ENCODE measurements at regions not wholly inside any gene's neighbourhood (a gene's known extent, or its start where the extent isn't known, plus 50 kb on each side); places are given as distances from the start of the nearest gene placed in this dataset.
"Not testable (repeated sequence)": the region's sequence is repeated elsewhere in the genome, so short reads cannot be mapped to it uniquely, and the experiment has no call there.

- peaks cover 11% of the 10 kb centered on the region for H3K4me1 Mint-ChIP-seq (ENCODE audit: unreplicated experiment)
- DNase-seq (ENCODE audit: extremely low spot score, unreplicated experiment): no peak
- no peak overlapping the region for H3K27ac Mint-ChIP-seq (ENCODE audit: unreplicated experiment)
- no peak overlapping the region for H3K4me3 Mint-ChIP-seq (ENCODE audit: unreplicated experiment)
- TF ChIP-seq CTCF (IDR thresholded peaks at IDR 0.05): no peak
- H3K9me3 Mint-ChIP-seq (ENCODE audit: unreplicated experiment): peaks cover 10% of the 10 kb centered on the region
- H3K36me3 Mint-ChIP-seq (ENCODE audit: unreplicated experiment): peaks cover 2% of the 10 kb centered on the region
- H3K27me3 Mint-ChIP-seq (ENCODE audit: unreplicated experiment): no peaks in the 10 kb centered on the region
Measured at GRCh38 chr6:16897669-16898068, 136.4 kb upstream of the ATXN1 start.

- no peaks in the 10 kb centered on the region for H3K27me3 Mint-ChIP-seq (ENCODE audit: unreplicated experiment)
- no peak for DNase-seq (ENCODE audit: extremely low spot score, unreplicated experiment)
- no peak for TF ChIP-seq CTCF (IDR thresholded peaks at IDR 0.05)
- no peak overlapping the region for H3K4me3 Mint-ChIP-seq (ENCODE audit: unreplicated experiment)
- no peak overlapping the region for H3K27ac Mint-ChIP-seq (ENCODE audit: unreplicated experiment)
- H3K9me3 Mint-ChIP-seq (ENCODE audit: unreplicated experiment): peaks cover 10% of the 10 kb centered on the region
- H3K36me3 Mint-ChIP-seq (ENCODE audit: unreplicated experiment): peaks cover 2% of the 10 kb centered on the region
- peaks cover 7% of the 10 kb centered on the region for H3K4me1 Mint-ChIP-seq (ENCODE audit: unreplicated experiment)
Measured at GRCh38 chr6:16894301-16894700, 133.0 kb upstream of the ATXN1 start.

- not testable (repeated sequence) for H3K4me3 Mint-ChIP-seq (ENCODE audit: unreplicated experiment); H3K27me3 Mint-ChIP-seq (ENCODE audit: unreplicated experiment); H3K4me1 Mint-ChIP-seq (ENCODE audit: unreplicated experiment); DNase-seq (ENCODE audit: extremely low spot score, unreplicated experiment); H3K36me3 Mint-ChIP-seq (ENCODE audit: unreplicated experiment); H3K9me3 Mint-ChIP-seq (ENCODE audit: unreplicated experiment)
- peak overlapping the region; percentile 2 for H3K27ac Mint-ChIP-seq (ENCODE audit: unreplicated experiment)
Measured at GRCh38 chr6:16891110-16891509, 129.8 kb upstream of the ATXN1 start.

GRCh38 chr6:16885411-16886160 lies 124.3 kb upstream of the ATXN1 start:
- no peaks in the 10 kb centered on the region for H3K36me3 Mint-ChIP-seq (ENCODE audit: unreplicated experiment)
- no peak overlapping the region for H3K4me3 Mint-ChIP-seq (ENCODE audit: unreplicated experiment)
- no peaks in the 10 kb centered on the region for H3K27me3 Mint-ChIP-seq (ENCODE audit: unreplicated experiment)
- peaks cover 10% of the 10 kb centered on the region for H3K9me3 Mint-ChIP-seq (ENCODE audit: unreplicated experiment)
- DNase-seq (ENCODE audit: extremely low spot score, unreplicated experiment): no peak
- H3K4me1 Mint-ChIP-seq (ENCODE audit: unreplicated experiment): peaks cover 10% of the 10 kb centered on the region
- H3K27ac Mint-ChIP-seq (ENCODE audit: unreplicated experiment): no peak overlapping the region
- no peak for TF ChIP-seq CTCF (IDR thresholded peaks at IDR 0.05)

GRCh38 chr6:16884526-16884925 lies 123.3 kb upstream of the ATXN1 start:
- TF ChIP-seq CTCF (IDR thresholded peaks at IDR 0.05): no peak
- Mint-ChIP-seq H3K4me1 (ENCODE audit: unreplicated experiment) (peaks cover 10% of the 10 kb centered on the region), H3K27me3 (ENCODE audit: unreplicated experiment) (no peaks in the 10 kb centered on the region), H3K4me3 (ENCODE audit: unreplicated experiment) (no peak overlapping the region), H3K36me3 (ENCODE audit: unreplicated experiment) (no peaks in the 10 kb centered on the region), H3K9me3 (ENCODE audit: unreplicated experiment) (peaks cover 10% of the 10 kb centered on the region), H3K27ac (ENCODE audit: unreplicated experiment) (no peak overlapping the region)
- no peak for DNase-seq (ENCODE audit: extremely low spot score, unreplicated experiment)
